ENCODE measurements at regions not wholly inside any gene's neighbourhood (a gene's known extent, or its start where the extent isn't known, plus 50 kb on each side); places are given as distances from the start of the nearest gene placed in this dataset.

GRCh38 chr10:117640406-117640805, 97.9 kb downstream of the EMX2 start:
- WGBS, 2 experiments (ENCODE audit: extremely low coverage in 1 of 2, insufficient coverage in 1 of 2, insufficient read length in 1 of 2, insufficient replicate concordance in 2 of 2, low coverage in 1 of 2, low lambda C conversion rate in 2 of 2, missing lambda C conversion rate in 1 of 2): 93% methylated on average over 1 of the region's 1 CpG; no CpG with 5 or more reads in 1 of the 2 experiments
- no peak overlapping the region for H2BK120ac ChIP-seq (replicated peaks; ENCODE audit: low read depth, low read length)
- CTCF ChIA-PET (ENCODE audit: partially characterized antibody): interaction anchor here (0.7 to 1.3 kb wide), 3 partner anchors 10 to 20 kb away, joined by 3 to 4 read pairs (median 3); no protein-coding TSS in a partner anchor
- no peak overlapping the region for H3K56ac ChIP-seq (replicated peaks; ENCODE audit: insufficient read length, low read depth, low read length)
- no peak overlapping the region for H2AK5ac ChIP-seq (ENCODE audit: low read depth, low read length)
- H3K27ac ChIP-seq (ENCODE audit: low read depth, low read length): no peak overlapping the region
- H3K14ac ChIP-seq (ENCODE audit: insufficient read length): no peak overlapping the region
- TF ChIP-seq KDM4A (IDR thresholded peaks at IDR 0.05; ENCODE audit: low read depth, low read length, severe bottlenecking) (no peak), GABPA (IDR thresholded peaks at IDR 0.05; ENCODE audit: borderline replicate concordance, insufficient read depth, low read length) (no peak), CHD1 (IDR thresholded peaks at IDR 0.05; ENCODE audit: low read depth, low read length) (no peak), JUN (IDR thresholded peaks at IDR 0.05; ENCODE audit: low read depth, low read length) (no peak)
- no peak overlapping the region for H2BK15ac ChIP-seq (ENCODE audit: low read length)
- no peak overlapping the region for H3K23ac ChIP-seq (ENCODE audit: insufficient read length)
- no peak overlapping the region for H3K9ac ChIP-seq (replicated peaks in 1 of 4; ENCODE audit: extremely low read depth in 1 of 4, low read depth in 3 of 4, low read length in 3 of 4)
- H3K4ac ChIP-seq (replicated peaks; ENCODE audit: insufficient read length, low read depth, low read length): no peak overlapping the region
- H3K9me3 ChIP-seq (ENCODE audit: insufficient read depth in 2 of 2, low read depth in 1 of 2, low read length in 1 of 2): no peaks in the 10 kb centered on the region
- no peaks in the 10 kb centered on the region for H3K79me2 ChIP-seq (ENCODE audit: control insufficient read depth in 1 of 2, insufficient read depth in 2 of 2, low read length in 2 of 2)
- FAIRE-seq (no peak), DNase-seq (ENCODE audit: low read depth in 1 of 2, low spot score in 2 of 2) (no peak)
- H3K27me3 ChIP-seq (replicated peaks in 1 of 4; ENCODE audit: control insufficient read depth in 3 of 4, extremely low read depth in 1 of 4, insufficient read depth in 3 of 4, low read length in 3 of 4): no peaks in the 10 kb centered on the region
- no peak overlapping the region for H4K91ac ChIP-seq (replicated peaks; ENCODE audit: insufficient read length, low read length)
- no peak overlapping the region for H2AFZ ChIP-seq (ENCODE audit: low read length)
- H3K4me3 ChIP-seq (ENCODE audit: extremely low read depth in 1 of 4, insufficient read depth in 2 of 4, low read depth in 3 of 4, low read length in 4 of 4): no peak overlapping the region
- no peak overlapping the region for H4K8ac ChIP-seq (ENCODE audit: extremely low read depth, insufficient read depth, low read length)
- no peak overlapping the region for H2BK20ac ChIP-seq (ENCODE audit: low read length)
- H3K4me2 ChIP-seq (ENCODE audit: insufficient read depth in 1 of 2, low read depth in 2 of 2, low read length in 2 of 2): no peak overlapping the region
- no peaks in the 10 kb centered on the region for H4K20me1 ChIP-seq (replicated peaks in 1 of 2; ENCODE audit: control insufficient read depth in 1 of 2, insufficient read depth in 2 of 2, low read length in 2 of 2)
- H3K23me2 ChIP-seq (ENCODE audit: low read depth, low read length): no peaks in the 10 kb centered on the region
- H3K79me1 ChIP-seq (ENCODE audit: low read depth, low read length): no peaks in the 10 kb centered on the region
- POLR2A ChIA-PET (ENCODE audit: partially characterized antibody): no interaction called here
- H3K36me3 ChIP-seq (ENCODE audit: control insufficient read depth in 2 of 4, insufficient read depth in 4 of 4, low read length in 3 of 4): no peaks in the 10 kb centered on the region
- no peak overlapping the region for H3K18ac ChIP-seq (ENCODE audit: extremely low read depth, low read length)
- H4K5ac ChIP-seq (ENCODE audit: insufficient read length, low read depth, low read length): no peak overlapping the region
- H2BK5ac ChIP-seq (ENCODE audit: low read depth, low read length): no peak overlapping the region
- H2BK12ac ChIP-seq (ENCODE audit: low read depth, low read length): no peak overlapping the region
- no peaks in the 10 kb centered on the region for H3K4me1 ChIP-seq (replicated peaks in 1 of 4; ENCODE audit: control insufficient read depth in 3 of 4, insufficient read depth in 4 of 4, low read length in 3 of 4)

Data from H1 (cell line).